GM12878 (cell line): ENCODE measurements at regions not wholly inside any gene's neighbourhood (a gene's known extent, or its start where the extent isn't known, plus 50 kb on each side); places are given as distances from the start of the nearest gene placed in this dataset.

ENCODE experiments used
- ATAC-seq: fragments of 200-7000 bp; cut with Tn5 transposase; 3 replicates; pipeline ENCODE4 v1.9.1; 2020; ENCODE audit warnings: mild to moderate bottlenecking, moderate library complexity
- BruUV-seq: library from RNA; stranded (reverse); fragments of 400-500 nt; replicated peaks from 2 replicates; lab custom pipeline; 2021; lab: Mats Ljungman, UMichigan
- CTCF ChIA-PET: fragments of 300-600 bp; sonication (Branson Sonifier 250); formaldehyde crosslinking; extraction: SDS; loops from one replicate; lab custom pipeline; 2021; ENCODE audit warnings: inconsistent platforms; lab: Yijun Ruan, JAX
- POLR2A ChIA-PET: fragments of 350-600 bp; formaldehyde crosslinking; extraction: SDS; loops from one replicate; lab custom pipeline; 2021; ENCODE audit warnings: inconsistent platforms; lab: Charles Lee
- RAD21 ChIA-PET: fragments of 300-600 bp; sonication (Branson Sonifier 250); formaldehyde crosslinking; loops from one replicate; lab custom pipeline; 2023; ENCODE audit warnings: antibody characterized with exemption; ENCODE audit not compliant: unreplicated experiment; lab: Charles Lee
- SMC1A ChIA-PET: fragments of 300-600 bp; sonication (Branson Sonifier 250); formaldehyde crosslinking; loops from one replicate; lab custom pipeline; 2023; ENCODE audit not compliant: unreplicated experiment, uncharacterized antibody; lab: Charles Lee
- DNase-seq: peaks from one replicate; pipeline ENCODE4 v3.0.0-alpha.2; 2011; ENCODE audit warnings: low read depth, low spot score
- FAIRE-seq: peaks from 3 replicates; lab custom pipeline; 2011; peaks lifted over from hg19 to GRCh38; lab: Jason Lieb, UNC
- H2AFZ ChIP-seq: 2 replicates; pipeline ENCODE4 v1.6.0; 2011; ENCODE audit warnings: low read depth, low read length, control low read depth; ENCODE audit not compliant: control insufficient read depth
- H3K27ac ChIP-seq: 2 replicates; pipeline ENCODE4 v1.5.1; 2011; ENCODE audit warnings: control low read depth; ENCODE audit not compliant: control insufficient read depth, insufficient read depth
- H3K27me3 ChIP-seq, 2 experiments: replicated peaks in 1 of 2; 2 replicates each; pipeline versions ENCODE4 v1.6.0 to v1.6.1; 2011; ENCODE audit warnings: low read length in 1 of 2; ENCODE audit not compliant: control insufficient read depth in 2 of 2, insufficient read depth in 2 of 2
- H3K36me3 ChIP-seq, 2 experiments: 2 replicates each; pipeline ENCODE4 v1.5.1; 2011; ENCODE audit warnings: low read length in 1 of 2; ENCODE audit not compliant: control insufficient read depth in 2 of 2, insufficient read depth in 2 of 2
- H3K4me1 ChIP-seq: 2 replicates; pipeline ENCODE4 v1.6.1; 2011; ENCODE audit warnings: mild to moderate bottlenecking, low read length, moderate library complexity, mixed read lengths; ENCODE audit not compliant: control insufficient read depth, insufficient read depth
- H3K4me2 ChIP-seq: 2 replicates; pipeline ENCODE4 v1.6.0; 2011; ENCODE audit warnings: control low read depth; ENCODE audit not compliant: control insufficient read depth, insufficient read depth
- H3K4me3 ChIP-seq: fragments of 200-600 bp; sonication (generic); 2 replicates; pipeline ENCODE4 v1.5.1; 2016
- H3K79me2 ChIP-seq: 2 replicates; pipeline ENCODE4 v1.6.0; 2011; ENCODE audit warnings: low read length; ENCODE audit not compliant: control insufficient read depth, insufficient read depth
- H3K9ac ChIP-seq: 2 replicates; pipeline ENCODE4 v1.8.0; 2011; ENCODE audit warnings: low read length, control low read depth, mixed read lengths; ENCODE audit not compliant: control insufficient read depth, insufficient read depth
- H3K9me3 ChIP-seq: replicated peaks from 3 replicates; pipeline ENCODE4 v1.5.1; 2011; ENCODE audit warnings: mild to moderate bottlenecking, low read length; ENCODE audit not compliant: control insufficient read depth, insufficient read depth
- H4K20me1 ChIP-seq: 2 replicates; pipeline ENCODE4 v1.6.0; 2011; ENCODE audit not compliant: control insufficient read depth, insufficient read depth
- BCLAF1 ChIP-seq: fragments of 450-650 bp; IDR thresholded peaks from 2 replicates; pipeline ENCODE4 v1.6.1; 2017; ENCODE audit warnings: antibody characterized with exemption, mild to moderate bottlenecking, moderate library complexity
- BHLHE40 ChIP-seq, 2 experiments: fragments of 450-650 bp in 1 of 2; IDR thresholded peaks; 2 replicates each; pipeline ENCODE4 v1.6.1; 2011 to 2017; ENCODE audit warnings: low read depth in 2 of 2, borderline replicate concordance in 1 of 2, improper control_type of control experiment in 1 of 2, low read length in 1 of 2, mild to moderate bottlenecking in 1 of 2
- ETV6 ChIP-seq, 2 experiments: fragments of 450-650 bp in 1 of 2; IDR thresholded peaks in 1 of 2; conservative IDR thresholded peaks in 1 of 2; 2 replicates each; pipeline ENCODE4 v1.6.1; 2014; ENCODE audit warnings: antibody characterized with exemption in 1 of 2, borderline replicate concordance in 1 of 2, low read depth in 1 of 2, mild to moderate bottlenecking in 1 of 2, moderate library complexity in 1 of 2
- FOXM1 ChIP-seq: IDR thresholded peaks from 2 replicates; pipeline ENCODE4 v1.6.1; 2012; ENCODE audit warnings: low read depth, mild to moderate bottlenecking, inconsistent platforms, low read length, moderate library complexity
- MLLT1 ChIP-seq: fragments of 450-650 bp; IDR thresholded peaks from 2 replicates; pipeline ENCODE4 v1.6.1; 2016; ENCODE audit warnings: mild to moderate bottlenecking
- MYB ChIP-seq: fragments of 150-350 bp; IDR thresholded peaks from 2 replicates; pipeline ENCODE4 v1.6.1; 2014; ENCODE audit warnings: mild to moderate bottlenecking, low read depth, low read length, borderline replicate concordance
- NFYB ChIP-seq: IDR thresholded peaks from 2 replicates; pipeline ENCODE4 v1.6.1; 2011; ENCODE audit warnings: low read depth, mild to moderate bottlenecking, low read length, improper control_type of control experiment, moderate library complexity; ENCODE audit not compliant: insufficient read depth
- PAX5 ChIP-seq: IDR thresholded peaks from 2 replicates; pipeline ENCODE4 v1.6.1; 2011; ENCODE audit warnings: low read depth, low read length, borderline replicate concordance
- RBBP5 ChIP-seq: fragments of 200-600 bp; sonication (generic); conservative IDR thresholded peaks from 2 replicates; pipeline ENCODE4 v1.6.1; 2016
- STAT1 ChIP-seq: fragments of 450-650 bp; conservative IDR thresholded peaks from 2 replicates; pipeline ENCODE4 v1.6.1; 2014; ENCODE audit warnings: antibody characterized with exemption, mild to moderate bottlenecking
- TARDBP ChIP-seq: IDR thresholded peaks from 2 replicates; pipeline ENCODE4 v1.6.1; 2016; ENCODE audit warnings: borderline replicate concordance
- ZBED1 ChIP-seq: IDR thresholded peaks from 2 replicates; pipeline ENCODE4 v1.6.1; 2016; ENCODE audit warnings: borderline replicate concordance
- ZBTB4 ChIP-seq: fragments of 450-650 bp; formaldehyde crosslinking; IDR thresholded peaks from 2 replicates; pipeline ENCODE4 v1.4.0; 2022; ENCODE audit warnings: mild to moderate bottlenecking, moderate library complexity
- ZNF622 ChIP-seq: fragments of 450-650 bp; IDR thresholded peaks from 2 replicates; pipeline ENCODE4 v1.6.1; 2017; ENCODE audit warnings: mild to moderate bottlenecking, inconsistent platforms
- WGBS: methylation state at CpG from one replicate; pipeline ENCODE4 v1.1.6; 2016; ENCODE audit warnings: low lambda C conversion rate; ENCODE audit not compliant: insufficient replicate concordance, insufficient coverage; ENCODE audit errors: missing lambda C conversion rate; 5-methylcytosine and 5-hydroxymethylcytosine counted together
- in situ Hi-C: fragments of 300-500 bp; cut with MboI; formaldehyde crosslinking; loops from 9 replicates; pipeline ENCODE4 v1.14.3; 2018; ENCODE audit warnings: mixed read lengths
- intact Hi-C: fragments of 100-400 bp; cut with micrococcal nuclease; formaldehyde crosslinking; loops from one replicate; pipeline ENCODE4 v1.14.2; 2022; ENCODE audit not compliant: unreplicated experiment

GRCh38 chr15:38685686-38686339, 121.2 kb upstream of the RASGRP1 start (continued):
- TF ChIP-seq ZBED1, result no peak

- in situ Hi-C loops, result loop anchor here (5.0 kb wide), 1 partner anchor 125 kb away; the partner anchor contains the start of gene RASGRP1
- RAD21 ChIA-PET, result interaction anchor here (1.0 to 12.0 kb wide), 17 partner anchors 9 to 263 kb away, joined by 3 to 322 read pairs (median 21); partner anchors contain the start of genes FAM98B and RASGRP1
- SMC1A ChIA-PET, result interaction anchor here (0.6 to 17.6 kb wide), 27 partner anchors 10 to 300 kb away, joined by 3 to 293 read pairs (median 10); partner anchors contain the start of genes FAM98B and RASGRP1
- TF ChIP-seq ETV6 (conservative IDR thresholded peaks at IDR 0.05 in 1 of 2, IDR thresholded peaks at IDR 0.05 in 1 of 2; ENCODE audit: borderline replicate concordance in 1 of 2, low read depth in 1 of 2) (no peak), ZNF622 (no peak), NFYB (no peak), FOXM1 (no peak), ZBTB4 (CRISPR knock-in tag) (no peak), BCLAF1 (no peak), STAT1 (no peak), RBBP5 (no peak), MLLT1 (no peak), TARDBP (no peak), BHLHE40 (IDR thresholded peaks at IDR 0.05; ENCODE audit: borderline replicate concordance in 1 of 2, low read depth in 2 of 2, low read length in 1 of 2) (no peak), PAX5 (no peak), MYB (no peak)
Observed at GRCh38 chr15:38687340-38687739, 122.7 kb upstream of the RASGRP1 start.

More at GRCh38 chr15:38687340-38687739, 122.7 kb upstream of the RASGRP1 start:
- Histone ChIP-seq H3K4me2 (no peak overlapping the region), H2AFZ (no peak overlapping the region), H3K27me3 (no peaks in the 10 kb centered on the region), H3K27ac (no peak overlapping the region), H3K4me3 (no peak overlapping the region), H3K36me3 (no peaks in the 10 kb centered on the region), H3K9me3 (no peaks in the 10 kb centered on the region), H3K4me1 (peaks cover 29% of the 10 kb centered on the region), H3K9ac (no peak overlapping the region), H3K79me2 (no peaks in the 10 kb centered on the region), H4K20me1 (no peaks in the 10 kb centered on the region)
- intact Hi-C loops, result no loop called here
- BruUV-seq, result no TSS peak
- DNase-seq (no peak), FAIRE-seq (no peak), ATAC-seq (no peak)
- 47% methylated on average over 2 of the region's 2 CpGs for WGBS
- ChIA-PET POLR2A (interaction anchor here (0.8 to 6.9 kb wide), 13 partner anchors 9 to 247 kb away, joined by 3 to 45 read pairs (median 5); no protein-coding TSS in a partner anchor), CTCF (interaction anchor here (0.6 to 15.4 kb wide), 18 partner anchors 11 to 252 kb away, joined by 3 to 288 read pairs (median 6); partner anchors contain the start of genes FAM98B and RASGRP1)
